ENCODE measurements at regions not wholly inside any gene's neighbourhood (a gene's known extent, or its start where the extent isn't known, plus 50 kb on each side); places are given as distances from the start of the nearest gene placed in this dataset.

GRCh38 chr4:173769568-173769967, 239.5 kb upstream of the HAND2 start:
- TF ChIP-seq CTCF (IDR thresholded peaks at IDR 0.05) = no peak
- no peak for TF ChIP-seq POLR2A (IDR thresholded peaks at IDR 0.05)
